ENCODE measurements at regions not wholly inside any gene's neighbourhood (a gene's known extent, or its start where the extent isn't known, plus 50 kb on each side); places are given as distances from the start of the nearest gene placed in this dataset.
A peak's percentile ranks its signal among the peaks of the same experiment; 100 is the strongest.

GRCh38 chr6:14927398-14927797 lies 318.5 kb upstream of the JARID2 start:
- intact Hi-C loops (cut with DNase I; ENCODE audit: low total_unique reads): no loop called here
- DNase-seq: peak in 1 of 2 donors; percentile 45
- Histone ChIP-seq H3K9me3 (no peaks in the 10 kb centered on the region), H3K4me3 (no peak overlapping the region), H3K27me3 (no peaks in the 10 kb centered on the region), H3K4me1 (peaks cover 12 to 39% (median 22%) of the 10 kb centered on the region in 4 donors), H3K36me3 (no peaks in the 10 kb centered on the region), H3K27ac (peak overlapping the region in 1 of 5 donors; percentile 8)
- 73 to 90% (median 84%) methylated on average over 7 of the region's 7 CpGs for WGBS, 5 donors
- peak in 2 of 3 donors; percentile 41 to 60 for TF ChIP-seq POLR2AphosphoS5 (IDR thresholded peaks at IDR 0.05)
- no peak for TF ChIP-seq POLR2A (IDR thresholded peaks at IDR 0.05)
- TF ChIP-seq CTCF (IDR thresholded peaks at IDR 0.05): no peak

GRCh38 chr6:14929291-14929690 lies 316.6 kb upstream of the JARID2 start:
- no peak for TF ChIP-seq POLR2AphosphoS5 (IDR thresholded peaks at IDR 0.05)
- WGBS, 5 donors: 82 to 89% (median 85%) methylated on average over 3 of the region's 3 CpGs
- Histone ChIP-seq H3K27ac (peak overlapping the region in 3 of 5 donors; percentile 18 to 66 (median 62)), H3K36me3 (no peaks in the 10 kb centered on the region), H3K4me3 (no peak overlapping the region), H3K27me3 (no peaks in the 10 kb centered on the region), H3K4me1 (peaks cover 15 to 45% (median 29%) of the 10 kb centered on the region in 4 donors), H3K9me3 (no peaks in the 10 kb centered on the region)
- no peak for DNase-seq
- intact Hi-C loops (cut with DNase I; ENCODE audit: low total_unique reads): no loop called here

GRCh38 chr6:14930366-14930989 lies 315.4 kb upstream of the JARID2 start:
- WGBS, 5 donors: 38 to 62% (median 48%) methylated on average over 2 of the region's 2 CpGs
- Histone ChIP-seq H3K27ac (peak overlapping the region in 2 of 5 donors; percentile 62 to 66), H3K36me3 (no peaks in the 10 kb centered on the region), H3K4me1 (peaks cover 4 to 35% (median 18%) of the 10 kb centered on the region in 4 donors), H3K27me3 (no peaks in the 10 kb centered on the region), H3K9me3 (no peaks in the 10 kb centered on the region), H3K4me3 (no peak overlapping the region)
- TF ChIP-seq EP300 (IDR thresholded peaks at IDR 0.05): no peak
- TF ChIP-seq POLR2AphosphoS5 (IDR thresholded peaks at IDR 0.05): peak in 2 of 3 donors; percentile 22 to 57
- no peak for TF ChIP-seq CTCF (IDR thresholded peaks at IDR 0.05)
- no peak for TF ChIP-seq POLR2A (IDR thresholded peaks at IDR 0.05)
- peak; percentile 55 to 74 for DNase-seq
- intact Hi-C loops (cut with DNase I; ENCODE audit: low total_unique reads): no loop called here

GRCh38 chr6:14932485-14933182 lies 313.2 kb upstream of the JARID2 start:
- no peak overlapping the region for H3K4me3 ChIP-seq
- H3K9me3 ChIP-seq: no peaks in the 10 kb centered on the region
- intact Hi-C loops (cut with DNase I; ENCODE audit: low total_unique reads): no loop called here
- peak overlapping the region in 3 of 5 donors; percentile 36 to 42 (median 40) for H3K27ac ChIP-seq
- no peaks in the 10 kb centered on the region for H3K27me3 ChIP-seq
- H3K4me1 ChIP-seq: peaks cover 4 to 24% (median 10%) of the 10 kb centered on the region in 4 donors
- TF ChIP-seq POLR2AphosphoS5 (IDR thresholded peaks at IDR 0.05): no peak
- WGBS, 5 donors: 53 to 72% (median 59%) methylated on average over 8 of the region's 8 CpGs
- H3K36me3 ChIP-seq: no peaks in the 10 kb centered on the region
- no peak for DNase-seq

- peak overlapping the region in 2 of 5 donors; percentile 36 to 42 for H3K27ac ChIP-seq
- 35 to 61% (median 44%) methylated on average over 4 of the region's 4 CpGs for WGBS, 5 donors
- H3K4me3 ChIP-seq: no peak overlapping the region
- H3K9me3 ChIP-seq: no peaks in the 10 kb centered on the region
- intact Hi-C loops (cut with DNase I; ENCODE audit: low total_unique reads): no loop called here
- DNase-seq: no peak
- no peaks in the 10 kb centered on the region for H3K36me3 ChIP-seq
- peaks cover 4 to 24% (median 10%) of the 10 kb centered on the region in 4 donors for H3K4me1 ChIP-seq
- TF ChIP-seq POLR2A (IDR thresholded peaks at IDR 0.05) (no peak), EP300 (IDR thresholded peaks at IDR 0.05) (no peak), POLR2AphosphoS5 (IDR thresholded peaks at IDR 0.05) (no peak), CTCF (IDR thresholded peaks at IDR 0.05) (no peak)
- no peaks in the 10 kb centered on the region for H3K27me3 ChIP-seq
Measured at GRCh38 chr6:14933183-14933544, 312.7 kb upstream of the JARID2 start.
